ENCODE measurements at regions not wholly inside any gene's neighbourhood (a gene's known extent, or its start where the extent isn't known, plus 50 kb on each side); places are given as distances from the start of the nearest gene placed in this dataset.
"Not testable (repeated sequence)": the region's sequence is repeated elsewhere in the genome, so short reads cannot be mapped to it uniquely, and the experiment has no call there.

DNA sequence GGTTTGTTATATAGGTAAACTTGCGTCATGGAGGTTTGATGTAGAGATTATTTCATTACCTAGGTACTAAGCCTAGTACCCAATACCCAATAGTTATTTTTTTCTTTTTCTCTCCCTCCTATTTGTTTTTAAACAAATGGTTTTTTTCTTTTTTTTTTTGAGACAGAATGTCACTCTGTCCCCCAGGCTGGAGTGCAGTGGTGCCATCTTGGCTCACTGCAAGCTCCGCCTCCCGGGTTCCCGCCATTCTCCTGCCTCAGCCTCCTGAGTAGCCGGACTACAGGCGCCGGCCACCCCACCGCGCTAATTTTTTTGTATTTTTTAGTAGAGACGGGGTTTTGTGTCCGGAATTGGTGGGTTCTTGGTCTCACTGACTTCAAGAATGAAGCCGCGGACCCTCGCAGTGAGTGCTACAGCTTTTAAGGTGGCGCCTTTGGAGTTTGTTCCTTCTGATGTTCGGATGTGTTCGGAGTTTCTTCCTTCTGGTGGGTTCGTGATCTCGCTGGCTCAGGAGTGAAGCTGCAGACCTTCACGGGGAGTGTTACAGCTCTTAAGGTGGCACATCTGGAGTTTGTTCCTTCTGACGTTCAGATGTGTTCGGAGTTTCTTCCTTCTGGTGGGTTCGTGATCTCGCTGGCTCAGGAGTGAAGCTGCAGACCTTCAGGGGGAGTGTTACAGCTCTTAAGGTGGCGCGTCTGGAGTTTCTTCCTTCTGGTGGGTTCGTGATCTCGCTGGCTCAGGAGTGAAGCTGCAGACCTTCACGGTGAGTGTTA lies 243.7 kb downstream of the PLA2G4A start:
- not testable (repeated sequence) for TF ChIP-seq CTCF, POLR2A (IDR thresholded peaks at IDR 0.05)

All from esophagus squamous epithelium (tissue), 4 donors.